IPS-NIHi7 (cell line): ENCODE measurements at regions not wholly inside any gene's neighbourhood (a gene's known extent, or its start where the extent isn't known, plus 50 kb on each side); places are given as distances from the start of the nearest gene placed in this dataset.
"Not testable (repeated sequence)": the region's sequence is repeated elsewhere in the genome, so short reads cannot be mapped to it uniquely, and the experiment has no call there.

ENCODE experiments used
- DNase-seq: peaks from one replicate; pipeline ENCODE4 v3.0.0; 2012; ENCODE audit warnings: mixed read lengths; ENCODE audit errors: extremely low spot score

- no peak for DNase-seq
Measured at GRCh38 chr11:23751280-23751679, 745.6 kb upstream of the LUZP2 start.

GRCh38 chr11:23755076-23755475 lies 741.8 kb upstream of the LUZP2 start:
- no peak for DNase-seq

- no peak for DNase-seq
Measured at GRCh38 chr11:23755769-23756168, 741.1 kb upstream of the LUZP2 start.

GRCh38 chr11:23759489-23759888 lies 737.4 kb upstream of the LUZP2 start:
- no peak for DNase-seq

- DNase-seq: no peak
Measured at GRCh38 chr11:23764286-23764685, 732.6 kb upstream of the LUZP2 start.

GRCh38 chr11:23765682-23766252 lies 731.1 kb upstream of the LUZP2 start:
- no peak for DNase-seq

- no peak for DNase-seq
Measured at GRCh38 chr11:23767576-23767975, 729.3 kb upstream of the LUZP2 start.

GRCh38 chr11:23769214-23769613 lies 727.6 kb upstream of the LUZP2 start:
- DNase-seq: no peak

- no peak for DNase-seq
Measured at GRCh38 chr11:23772081-23772480, 724.8 kb upstream of the LUZP2 start.

- DNase-seq: no peak
Measured at GRCh38 chr11:23778971-23779370, 717.9 kb upstream of the LUZP2 start.

GRCh38 chr11:23780231-23780630 lies 716.6 kb upstream of the LUZP2 start:
- DNase-seq: no peak

GRCh38 chr11:23781803-23782560 lies 714.9 kb upstream of the LUZP2 start:
- DNase-seq: no peak

GRCh38 chr11:23786974-23787373 lies 709.9 kb upstream of the LUZP2 start:
- not testable (repeated sequence) for DNase-seq

- no peak for DNase-seq
Measured at GRCh38 chr11:23789200-23789853, 707.5 kb upstream of the LUZP2 start.

- no peak for DNase-seq
Measured at GRCh38 chr11:23789938-23790371, 706.9 kb upstream of the LUZP2 start.

- no peak for DNase-seq
Measured at GRCh38 chr11:23797624-23798419, 699.0 kb upstream of the LUZP2 start.

- DNase-seq: not testable (repeated sequence)
Measured at GRCh38 chr11:23834306-23834705, 662.5 kb upstream of the LUZP2 start.

GRCh38 chr11:23836981-23837380 lies 659.9 kb upstream of the LUZP2 start:
- DNase-seq: no peak

- no peak for DNase-seq
Measured at GRCh38 chr11:23840872-23841271, 656.0 kb upstream of the LUZP2 start.

GRCh38 chr11:23846902-23847422 lies 649.9 kb upstream of the LUZP2 start:
- no peak for DNase-seq

GRCh38 chr11:23851216-23851615 lies 645.6 kb upstream of the LUZP2 start:
- DNase-seq: no peak

- no peak for DNase-seq
Measured at GRCh38 chr11:23856654-23857053, 640.2 kb upstream of the LUZP2 start.
